Body of pancreas (tissue), 4 donors: ENCODE measurements at regions not wholly inside any gene's neighbourhood (a gene's known extent, or its start where the extent isn't known, plus 50 kb on each side); places are given as distances from the start of the nearest gene placed in this dataset.

Experiments used
- POLR2A ChIP-seq, 3 donors: fragments of 450-650 bp; IDR thresholded peaks; one replicate each; pipeline ENCODE4 v1.6.1; 2016; ENCODE audit warnings: antibody characterized with exemption in 3 of 3, mild to moderate bottlenecking in 2 of 3
- TF ChIP-seq, protein P1 (sequence below), 7 experiments: fragments of 450-650 bp in 4 of 7; fragments of 200-600 bp in 3 of 7; sonication (generic) in 3 of 7; IDR thresholded peaks; one replicate each; pipeline ENCODE4 v1.5.1; 2016 to 2019; ENCODE audit warnings: antibody characterized with exemption in 7 of 7

DNA sequence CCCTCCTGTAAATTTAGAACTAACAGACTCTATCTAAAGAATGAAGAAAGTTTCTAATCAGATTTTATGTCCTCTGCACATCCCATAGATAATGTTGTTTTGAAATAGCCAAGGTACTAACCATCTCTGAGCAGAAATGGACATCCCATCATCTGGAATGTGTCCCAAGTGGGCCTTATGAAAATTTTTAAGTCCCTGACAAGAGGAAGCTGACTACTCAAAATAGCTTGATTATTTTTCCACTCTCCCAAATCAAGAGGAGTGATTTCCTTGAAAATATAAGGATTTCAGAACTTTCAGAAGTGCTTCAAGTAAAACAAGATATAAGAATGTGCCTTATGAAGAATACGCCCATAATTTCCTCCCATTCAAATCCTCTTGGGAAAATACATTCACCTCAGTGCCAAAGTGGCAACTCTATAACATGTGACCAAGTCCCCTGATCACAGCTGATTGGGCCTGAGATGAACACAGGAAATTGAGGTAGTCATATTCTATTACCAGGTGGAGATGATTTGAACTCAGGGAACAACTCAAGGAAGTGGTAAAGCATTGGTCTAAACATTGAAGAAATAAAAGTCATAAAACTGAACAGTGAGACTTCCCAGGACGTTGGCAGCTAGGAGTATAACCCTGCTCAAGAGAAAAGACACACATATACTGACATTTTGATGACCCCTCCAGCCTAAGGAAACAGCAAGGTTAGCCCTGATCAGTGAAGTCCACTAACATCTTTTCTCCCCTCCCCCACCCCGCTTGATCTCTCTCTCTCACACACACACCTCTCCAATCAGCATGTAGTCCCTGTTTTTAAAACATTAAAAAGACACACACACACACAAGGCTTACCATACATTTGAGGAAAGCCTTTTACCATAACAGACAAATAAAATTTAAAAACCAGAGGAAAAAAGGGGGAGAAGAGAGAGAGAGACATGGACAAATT, 70.8 kb upstream of the TEAD1 start:
- TF ChIP-seq POLR2A (IDR thresholded peaks at IDR 0.05): no peak
- TF ChIP-seq, protein P1, sequence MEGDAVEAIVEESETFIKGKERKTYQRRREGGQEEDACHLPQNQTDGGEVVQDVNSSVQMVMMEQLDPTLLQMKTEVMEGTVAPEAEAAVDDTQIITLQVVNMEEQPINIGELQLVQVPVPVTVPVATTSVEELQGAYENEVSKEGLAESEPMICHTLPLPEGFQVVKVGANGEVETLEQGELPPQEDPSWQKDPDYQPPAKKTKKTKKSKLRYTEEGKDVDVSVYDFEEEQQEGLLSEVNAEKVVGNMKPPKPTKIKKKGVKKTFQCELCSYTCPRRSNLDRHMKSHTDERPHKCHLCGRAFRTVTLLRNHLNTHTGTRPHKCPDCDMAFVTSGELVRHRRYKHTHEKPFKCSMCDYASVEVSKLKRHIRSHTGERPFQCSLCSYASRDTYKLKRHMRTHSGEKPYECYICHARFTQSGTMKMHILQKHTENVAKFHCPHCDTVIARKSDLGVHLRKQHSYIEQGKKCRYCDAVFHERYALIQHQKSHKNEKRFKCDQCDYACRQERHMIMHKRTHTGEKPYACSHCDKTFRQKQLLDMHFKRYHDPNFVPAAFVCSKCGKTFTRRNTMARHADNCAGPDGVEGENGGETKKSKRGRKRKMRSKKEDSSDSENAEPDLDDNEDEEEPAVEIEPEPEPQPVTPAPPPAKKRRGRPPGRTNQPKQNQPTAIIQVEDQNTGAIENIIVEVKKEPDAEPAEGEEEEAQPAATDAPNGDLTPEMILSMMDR (IDR thresholded peaks at IDR 0.05): no peak
